H54 (cell line): ENCODE measurements at regions not wholly inside any gene's neighbourhood (a gene's known extent, or its start where the extent isn't known, plus 50 kb on each side); places are given as distances from the start of the nearest gene placed in this dataset.

Experiments used
- DNase-seq: peaks from one replicate; pipeline ENCODE4 v3.0.0; 2011; ENCODE audit warnings: low spot score, mixed read lengths; ENCODE audit not compliant: insufficient read length
- FAIRE-seq: peaks from 3 replicates; lab custom pipeline; 2011; peaks lifted over from hg19 to GRCh38; lab: Jason Lieb, UNC
- POLR2A ChIP-seq: IDR thresholded peaks from 2 replicates; pipeline ENCODE4 v1.6.1; 2011; ENCODE audit warnings: low read depth, mild to moderate bottlenecking, low read length

- DNase-seq (no peak), FAIRE-seq (no peak)
These were observed 665.5 kb downstream of the ELAVL2 start for GRCh38 chr9:23160491-23160890.

GRCh38 chr9:23160952-23161469, 665.0 kb downstream of the ELAVL2 start:
- FAIRE-seq: no peak
- TF ChIP-seq POLR2A: no peak

More at GRCh38 chr9:23160491-23160890, 665.5 kb downstream of the ELAVL2 start:
- no peak for TF ChIP-seq POLR2A

GRCh38 chr9:23162789-23163188, 663.3 kb downstream of the ELAVL2 start:
- no peak for FAIRE-seq
- TF ChIP-seq POLR2A: no peak
- DNase-seq: no peak

More at GRCh38 chr9:23160952-23161469, 665.0 kb downstream of the ELAVL2 start:
- DNase-seq: no peak

- FAIRE-seq: no peak
- no peak for DNase-seq
- no peak for TF ChIP-seq POLR2A
These were observed 654.6 kb downstream of the ELAVL2 start for GRCh38 chr9:23171479-23171878.

GRCh38 chr9:23172206-23172605, 653.8 kb downstream of the ELAVL2 start:
- FAIRE-seq: no peak
- DNase-seq: no peak
- TF ChIP-seq POLR2A: no peak

GRCh38 chr9:23172979-23173637, 652.9 kb downstream of the ELAVL2 start:
- no peak for FAIRE-seq
- no peak for DNase-seq
- TF ChIP-seq POLR2A: no peak

GRCh38 chr9:23194281-23194680, 631.8 kb downstream of the ELAVL2 start:
- DNase-seq (no peak), FAIRE-seq (no peak)
- no peak for TF ChIP-seq POLR2A

GRCh38 chr9:23215688-23216087, 610.4 kb downstream of the ELAVL2 start:
- DNase-seq (no peak), FAIRE-seq (no peak)
- TF ChIP-seq POLR2A: no peak

GRCh38 chr9:23219471-23219870, 606.6 kb downstream of the ELAVL2 start:
- TF ChIP-seq POLR2A: no peak
- DNase-seq (no peak), FAIRE-seq (no peak)

GRCh38 chr9:23220171-23220570, 605.9 kb downstream of the ELAVL2 start:
- FAIRE-seq (no peak), DNase-seq (no peak)
- TF ChIP-seq POLR2A: no peak

- FAIRE-seq (no peak), DNase-seq (no peak)
- TF ChIP-seq POLR2A: no peak
These were observed 605.1 kb downstream of the ELAVL2 start for GRCh38 chr9:23220957-23221356.

- no peak for TF ChIP-seq POLR2A
- FAIRE-seq (no peak), DNase-seq (no peak)
These were observed 596.1 kb downstream of the ELAVL2 start for GRCh38 chr9:23229890-23230317.

- no peak for TF ChIP-seq POLR2A
- FAIRE-seq: no peak
- no peak for DNase-seq
These were observed 593.2 kb downstream of the ELAVL2 start for GRCh38 chr9:23232831-23233230.

- no peak for TF ChIP-seq POLR2A
- FAIRE-seq (no peak), DNase-seq (no peak)
These were observed 582.5 kb downstream of the ELAVL2 start for GRCh38 chr9:23243523-23243922.

- no peak for TF ChIP-seq POLR2A
- FAIRE-seq (no peak), DNase-seq (no peak)
These were observed 581.0 kb downstream of the ELAVL2 start for GRCh38 chr9:23245067-23245466.
